WTC11 (cell line): ENCODE measurements at regions not wholly inside any gene's neighbourhood (a gene's known extent, or its start where the extent isn't known, plus 50 kb on each side); places are given as distances from the start of the nearest gene placed in this dataset.

ENCODE experiments used
- ATAC-seq: fragments of 200-7000 bp; cut with Tn5 transposase; 2 replicates; pipeline ENCODE4 v1.10.0; 2021; ENCODE audit warnings: mild to moderate bottlenecking, moderate library complexity
- CTCF ChIA-PET: fragments of 300-600 bp; sonication (Branson Sonifier 250); formaldehyde crosslinking; loops from one replicate; lab custom pipeline; 2021; ENCODE audit warnings: antibody characterized with exemption; lab: Charles Lee
- POLR2A ChIA-PET: fragments of 350-600 bp; sonication (Branson Sonifier 250); formaldehyde crosslinking; loops from one replicate; lab custom pipeline; 2021; ENCODE audit warnings: antibody characterized with exemption; lab: Charles Lee
- DNase-seq: peaks from one replicate; pipeline ENCODE4 v3.0.0; 2021; ENCODE audit warnings: low spot score
- H3K27ac Mint-ChIP-seq: 2 replicates; pipeline ENCODE4 v1.8.0; 2021; ENCODE audit warnings: mixed read lengths
- H3K27me3 Mint-ChIP-seq: 2 replicates; pipeline ENCODE4 v1.8.0; 2021; ENCODE audit warnings: low read depth, mild to moderate bottlenecking, moderate library complexity, mixed read lengths
- H3K36me3 Mint-ChIP-seq: 2 replicates; pipeline ENCODE4 v1.8.0; 2021; ENCODE audit warnings: mixed read lengths
- H3K4me1 Mint-ChIP-seq: 2 replicates; pipeline ENCODE4 v1.8.0; 2022; ENCODE audit warnings: mixed read lengths
- H3K4me3 Mint-ChIP-seq: 2 replicates; pipeline ENCODE4 v1.8.0; 2021; ENCODE audit warnings: mild to moderate bottlenecking, moderate library complexity, mixed read lengths
- H3K9me3 Mint-ChIP-seq: 2 replicates; pipeline ENCODE4 v1.8.0; 2021; ENCODE audit warnings: mixed read lengths
- ATF3 ChIP-seq: sonication (generic); formaldehyde crosslinking; conservative IDR thresholded peaks from 2 replicates; pipeline ENCODE4 v1.8.1; 2022; ENCODE audit warnings: mild to moderate bottlenecking, missing genetic modification reagents
- CDX4 ChIP-seq: fragments of 250-450 bp; sonication (Bioruptor Pico); IDR thresholded peaks from 2 replicates; pipeline ENCODE4 v1.9.0; 2021; ENCODE audit warnings: moderate library complexity, mild to moderate bottlenecking, inconsistent platforms, borderline replicate concordance
- CREM ChIP-seq: sonication (generic); formaldehyde crosslinking; IDR thresholded peaks from 2 replicates; pipeline ENCODE4 v1.8.1; 2022; ENCODE audit warnings: mild to moderate bottlenecking, missing genetic modification reagents, moderate library complexity
- CTCF ChIP-seq: fragments of 200-600 bp; IDR thresholded peaks from 2 replicates; pipeline ENCODE4 v1.8.0; 2022; ENCODE audit warnings: antibody characterized with exemption
- ERG ChIP-seq: fragments of 250-450 bp; sonication (Bioruptor Pico); IDR thresholded peaks from 2 replicates; pipeline ENCODE4 v1.8.0; 2021; ENCODE audit warnings: mild to moderate bottlenecking
- HMGA2 ChIP-seq: fragments of 250-450 bp; sonication (Bioruptor Pico); IDR thresholded peaks from 2 replicates; pipeline ENCODE4 v1.4.0; 2021; ENCODE audit warnings: mild to moderate bottlenecking, moderate library complexity
- MXD4 ChIP-seq: fragments of 250-450 bp; sonication (Bioruptor Pico); IDR thresholded peaks from 2 replicates; pipeline ENCODE4 v1.8.0; 2021; ENCODE audit warnings: mild to moderate bottlenecking, moderate library complexity, borderline replicate concordance
- NR3C1 ChIP-seq: sonication (generic); formaldehyde crosslinking; conservative IDR thresholded peaks from 2 replicates; pipeline ENCODE4 v1.8.1; 2023; ENCODE audit warnings: low read depth, mild to moderate bottlenecking, missing genetic modification reagents
- OVOL2 ChIP-seq: fragments of 250-450 bp; sonication (Bioruptor Pico); IDR thresholded peaks from 2 replicates; pipeline ENCODE4 v1.9.0; 2021; ENCODE audit warnings: mild to moderate bottlenecking, borderline replicate concordance
- PRDM15 ChIP-seq: sonication (generic); formaldehyde crosslinking; IDR thresholded peaks from 2 replicates; pipeline ENCODE4 v1.8.0; 2022; ENCODE audit warnings: missing genetic modification reagents
- RORB ChIP-seq: fragments of 250-450 bp; sonication (Bioruptor Pico); IDR thresholded peaks from 2 replicates; pipeline ENCODE4 v1.9.0; 2021; ENCODE audit warnings: mild to moderate bottlenecking
- STAT6 ChIP-seq: sonication (generic); formaldehyde crosslinking; conservative IDR thresholded peaks from 2 replicates; pipeline ENCODE4 v1.8.1; 2023; ENCODE audit warnings: mild to moderate bottlenecking, low read depth, missing genetic modification reagents, moderate library complexity
- ZNF219 ChIP-seq: sonication (generic); formaldehyde crosslinking; IDR thresholded peaks from 2 replicates; pipeline ENCODE4 v1.8.0; 2023; ENCODE audit warnings: missing genetic modification reagents, mild to moderate bottlenecking, borderline replicate concordance
- ZNF232 ChIP-seq: sonication (generic); formaldehyde crosslinking; IDR thresholded peaks from 2 replicates; pipeline ENCODE4 v1.8.0; 2022; ENCODE audit warnings: mild to moderate bottlenecking, missing genetic modification reagents
- ZNF263 ChIP-seq: sonication (generic); formaldehyde crosslinking; IDR thresholded peaks from 2 replicates; pipeline ENCODE4 v1.8.1; 2022; ENCODE audit warnings: low read depth, mild to moderate bottlenecking, moderate library complexity, missing genetic modification reagents
- ZNF396 ChIP-seq: fragments of 250-450 bp; sonication (Bioruptor Pico); IDR thresholded peaks from 2 replicates; pipeline ENCODE4 v1.8.0; 2021; ENCODE audit warnings: mild to moderate bottlenecking, moderate library complexity, borderline replicate concordance
- ZNF423 ChIP-seq: fragments of 250-450 bp; sonication (Bioruptor Pico); IDR thresholded peaks from 2 replicates; pipeline ENCODE4 v2.1.2; 2022; ENCODE audit warnings: mild to moderate bottlenecking, moderate library complexity

- no peak for TF ChIP-seq MXD4 (CRISPR knock-in tag)
- TF ChIP-seq CREM (CRISPR knock-in tag) = no peak
- TF ChIP-seq OVOL2 (CRISPR knock-in tag) = no peak
- no peak for TF ChIP-seq PRDM15 (CRISPR knock-in tag)
- no peak for TF ChIP-seq CDX4 (CRISPR knock-in tag)
- no peak for TF ChIP-seq ZNF423 (CRISPR knock-in tag)
- TF ChIP-seq ZNF263 (CRISPR knock-in tag) = no peak
- TF ChIP-seq ZNF232 (CRISPR knock-in tag) = no peak
Measured at GRCh38 chr2:217688494-217688893, 314.3 kb downstream of the TNS1 start (continued).

- POLR2A ChIA-PET = no interaction called here
- TF ChIP-seq ERG (CRISPR knock-in tag) (no peak), ATF3 (CRISPR knock-in tag) (no peak), ZNF219 (CRISPR knock-in tag) (no peak), CTCF (no peak), RORB (CRISPR knock-in tag) (no peak), ZNF396 (no peak), STAT6 (CRISPR knock-in tag) (no peak), HMGA2 (no peak), NR3C1 (CRISPR knock-in tag) (no peak)
- TF ChIP-seq, all 79 proteins: peak for 0
- CTCF ChIA-PET = interaction anchor here (1.4 kb wide), 1 partner anchor 37 kb away, joined by 4 read pairs; no protein-coding TSS in a partner anchor
- no peak for ATAC-seq
- Mint-ChIP-seq H3K36me3 (no peaks in the 10 kb centered on the region), H3K4me1 (peaks cover 5% of the 10 kb centered on the region; the same call in 1 of the 2 replicates), H3K27ac (no peak overlapping the region), H3K27me3 (peaks cover 59% of the 10 kb centered on the region), H3K4me3 (no peak overlapping the region), H3K9me3 (peaks cover 9% of the 10 kb centered on the region; the same call in 1 of the 2 replicates)
- DNase-seq = no peak
Measured at GRCh38 chr2:217687771-217688170, 315.0 kb downstream of the TNS1 start.
